ENCODE measurements at regions not wholly inside any gene's neighbourhood (a gene's known extent, or its start where the extent isn't known, plus 50 kb on each side); places are given as distances from the start of the nearest gene placed in this dataset.
"Not testable (repeated sequence)": the region's sequence is repeated elsewhere in the genome, so short reads cannot be mapped to it uniquely, and the experiment has no call there.

DNA sequence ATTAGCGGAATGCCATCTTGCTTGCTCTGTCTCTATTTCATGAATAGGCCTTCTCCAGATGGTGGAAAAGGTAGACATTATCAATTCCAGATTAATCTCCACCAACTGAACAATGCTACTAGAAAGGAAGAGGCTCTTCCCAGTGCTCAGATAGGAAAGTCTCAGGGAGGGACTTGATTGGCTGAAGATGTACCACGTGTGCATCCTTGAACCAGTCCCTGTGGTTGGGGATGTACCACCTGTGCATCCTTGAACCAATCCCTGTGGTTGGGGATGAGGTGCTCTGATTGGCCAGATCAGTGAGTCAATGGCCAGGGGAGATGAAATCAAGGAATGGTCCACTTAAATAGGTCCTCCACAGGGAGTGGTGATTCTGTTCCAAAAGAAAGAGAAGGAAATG lies 246.2 kb downstream of the NPIPA7 start:
- DNase-seq, result not testable (repeated sequence)

DNA sequence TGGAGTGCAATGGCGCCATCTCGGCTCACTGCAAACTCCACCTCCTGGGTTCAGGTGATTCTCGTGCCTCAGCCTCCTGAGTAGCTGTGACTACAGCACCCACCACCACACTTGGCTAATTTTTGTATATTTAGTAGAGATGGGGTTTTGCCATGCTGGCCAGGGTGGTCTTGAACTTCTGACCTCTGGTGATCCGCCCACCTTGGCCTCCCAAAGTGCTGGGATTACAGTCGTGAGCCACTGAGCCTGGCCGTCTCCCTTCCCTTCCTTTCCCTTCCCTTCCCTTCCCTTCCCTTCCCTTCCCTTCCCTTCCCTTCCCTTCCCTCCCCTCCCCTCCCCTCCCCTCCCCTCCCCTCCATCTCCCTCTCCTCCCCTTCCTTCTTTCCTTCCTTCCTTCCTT lies 248.9 kb downstream of the NPIPA7 start:
- not testable (repeated sequence) for DNase-seq

DNA sequence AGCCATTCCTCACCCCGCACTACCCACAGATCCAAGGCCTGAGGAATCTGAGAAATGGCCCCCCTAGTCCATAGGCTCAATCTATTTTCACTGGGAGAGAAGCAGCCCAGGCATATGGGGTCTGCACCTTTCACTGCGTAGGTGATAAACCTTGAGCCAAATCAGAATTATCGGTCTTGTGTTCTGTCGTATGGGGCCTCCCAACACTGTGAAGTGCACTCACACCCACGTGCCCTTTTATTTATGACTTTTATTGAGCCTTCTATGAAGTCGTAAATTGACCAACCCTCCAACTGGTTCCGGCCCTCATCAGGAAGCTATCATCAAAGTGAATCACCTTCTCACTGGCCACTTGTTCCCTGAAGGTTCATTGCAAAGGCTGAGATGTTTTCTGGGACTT lies 259.3 kb downstream of the NPIPA7 start:
- not testable (repeated sequence) for DNase-seq

DNA sequence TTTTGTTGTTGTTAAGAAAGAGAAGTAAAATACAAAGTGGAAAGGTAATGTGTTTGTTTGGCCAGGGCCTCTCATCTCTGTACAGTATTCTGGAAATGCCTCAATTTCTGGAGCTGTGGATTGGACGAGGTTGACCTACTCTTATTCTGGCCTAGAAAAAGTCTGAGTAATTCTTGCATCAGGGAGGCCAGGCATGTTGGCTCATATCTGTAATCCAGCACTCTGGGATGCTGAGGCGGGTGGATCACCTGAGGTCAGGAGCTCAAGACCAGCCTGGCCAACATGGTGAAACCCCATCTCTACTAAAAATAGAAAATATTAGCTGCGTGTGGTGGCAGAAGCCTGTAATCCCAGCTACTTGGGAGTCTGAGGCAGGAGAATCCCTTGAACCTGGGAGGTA lies 259.8 kb downstream of the NPIPA7 start:
- DNase-seq, result not testable (repeated sequence)

DNA sequence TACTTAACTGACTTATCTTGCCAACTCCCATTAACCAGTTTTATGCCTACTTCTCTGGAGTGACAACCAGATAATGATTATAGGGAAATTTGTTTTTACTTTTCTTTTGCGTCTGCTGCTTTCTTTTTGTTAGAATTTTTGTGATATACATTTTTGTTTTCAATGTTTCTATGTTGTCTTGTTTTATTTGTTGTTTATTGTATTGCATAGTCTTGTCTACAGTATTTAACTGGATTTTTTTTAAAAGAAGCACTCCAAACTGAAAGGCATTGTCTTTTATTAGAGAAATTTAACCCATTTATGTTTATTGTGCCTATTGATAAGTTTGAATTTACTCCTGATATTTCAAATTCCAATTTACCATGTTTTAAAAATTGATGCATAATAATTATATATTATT lies 264.9 kb downstream of the NPIPA7 start:
- not testable (repeated sequence) for DNase-seq

DNA sequence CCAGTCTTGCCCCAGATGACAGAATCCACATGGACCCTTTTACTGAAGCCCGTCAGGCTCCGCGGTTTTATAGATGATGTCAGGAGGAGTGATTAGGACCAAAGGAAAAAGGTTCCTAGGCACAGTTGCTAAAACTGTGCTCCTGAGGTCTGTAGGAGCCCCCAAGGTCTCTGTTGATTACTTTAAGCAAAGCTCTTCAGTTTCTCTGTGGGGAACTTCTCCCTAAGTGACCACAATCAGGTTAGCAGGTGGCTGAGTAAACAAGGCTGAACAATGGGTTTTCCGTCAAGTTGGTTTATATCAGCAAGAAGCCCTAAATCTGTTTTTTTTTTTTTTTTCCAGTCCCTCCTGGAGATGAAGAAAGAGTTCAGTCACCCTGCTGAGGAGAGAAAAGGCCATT lies 269.1 kb downstream of the NPIPA7 start:
- not testable (repeated sequence) for DNase-seq

DNA sequence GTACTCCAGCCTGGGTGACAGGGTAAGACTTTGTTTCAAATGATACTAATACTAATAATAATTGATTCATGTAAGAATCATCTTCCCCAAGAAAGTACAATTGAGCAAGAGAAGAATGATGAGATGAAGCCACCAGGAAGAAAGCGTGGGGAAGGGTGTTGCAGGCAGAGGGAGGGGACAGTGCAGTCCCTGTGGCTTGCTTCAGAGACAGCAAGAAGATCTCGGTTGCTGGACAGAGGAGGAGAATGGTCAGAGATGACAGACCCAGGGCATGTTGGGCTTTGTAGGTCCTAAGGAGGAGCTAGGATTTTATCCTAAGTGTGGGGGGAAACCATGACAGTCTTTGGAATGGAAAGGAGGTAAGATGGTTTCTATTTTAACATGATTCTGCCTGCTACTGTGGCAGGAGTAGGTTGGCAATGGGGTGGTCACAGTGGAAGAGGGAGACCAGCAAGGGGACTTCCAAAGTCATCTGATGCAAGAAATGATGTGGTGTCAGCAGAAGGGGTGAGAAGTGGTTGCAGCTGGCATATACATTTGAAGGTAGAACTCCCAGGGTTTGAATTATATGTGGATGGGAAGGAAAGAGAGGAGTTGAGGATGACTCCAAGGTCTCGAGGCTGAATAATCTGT lies 293.4 kb downstream of the NPIPA7 start:
- not testable (repeated sequence) for DNase-seq

DNA sequence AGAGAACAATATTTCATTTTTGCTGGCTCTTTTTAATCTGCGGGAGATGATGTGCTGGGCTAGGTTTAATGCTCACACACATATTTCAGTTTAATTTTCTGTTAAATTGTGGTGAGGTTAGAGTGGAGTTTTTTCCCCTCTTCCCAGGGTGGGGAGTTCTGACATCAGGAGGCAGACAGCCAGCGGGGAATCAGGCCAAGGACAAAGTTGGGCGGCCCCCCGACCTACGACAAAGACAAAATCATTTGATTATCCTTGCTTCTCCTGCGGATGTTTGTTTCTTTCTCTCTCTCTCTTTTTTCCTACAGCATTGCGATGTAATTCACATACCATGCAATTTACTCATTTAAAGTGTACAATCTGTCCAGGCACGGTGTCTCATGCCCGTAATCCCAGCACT lies 295.9 kb downstream of the NPIPA7 start:
- not testable (repeated sequence) for DNase-seq

DNA sequence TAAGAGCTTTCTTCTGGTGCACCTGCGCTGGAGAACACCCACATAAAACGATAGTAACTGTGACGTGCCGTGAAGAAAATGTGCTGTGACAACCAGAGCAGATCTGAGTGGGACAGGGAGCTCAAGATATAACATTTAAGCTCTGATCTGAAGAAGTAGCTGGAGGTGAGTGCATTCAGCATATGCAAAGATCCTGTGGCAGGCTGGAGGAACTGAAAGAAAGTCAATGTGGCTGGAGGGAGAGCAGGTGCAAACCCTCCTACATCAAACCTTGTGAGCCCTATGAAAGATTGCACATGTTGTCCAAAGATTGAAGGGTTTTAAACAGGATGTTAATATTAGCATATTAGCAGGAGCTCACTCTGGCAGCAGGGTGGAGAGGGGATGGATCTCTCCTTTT lies 342.9 kb downstream of the NPIPA7 start:
- not testable (repeated sequence) for DNase-seq

DNA sequence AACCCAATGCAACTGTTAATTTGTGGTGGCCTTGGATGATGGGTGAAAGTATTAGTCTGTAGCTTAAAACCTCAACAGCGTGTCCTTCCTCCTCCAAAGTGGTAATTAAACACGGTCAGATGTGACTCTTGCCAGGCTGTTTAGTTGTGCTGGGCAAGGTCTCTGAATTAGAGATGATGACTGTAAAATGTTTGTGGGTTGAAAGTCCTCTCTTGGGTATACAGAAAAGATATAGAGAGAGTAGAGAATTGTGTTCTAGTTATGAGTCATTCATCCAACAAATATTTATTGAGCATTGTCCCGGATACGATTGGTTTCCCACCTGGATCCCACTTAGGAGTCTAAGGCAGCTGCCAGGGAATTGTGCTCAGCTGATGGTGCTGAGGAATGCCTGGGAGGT lies 343.7 kb downstream of the NPIPA7 start:
- not testable (repeated sequence) for DNase-seq

DNA sequence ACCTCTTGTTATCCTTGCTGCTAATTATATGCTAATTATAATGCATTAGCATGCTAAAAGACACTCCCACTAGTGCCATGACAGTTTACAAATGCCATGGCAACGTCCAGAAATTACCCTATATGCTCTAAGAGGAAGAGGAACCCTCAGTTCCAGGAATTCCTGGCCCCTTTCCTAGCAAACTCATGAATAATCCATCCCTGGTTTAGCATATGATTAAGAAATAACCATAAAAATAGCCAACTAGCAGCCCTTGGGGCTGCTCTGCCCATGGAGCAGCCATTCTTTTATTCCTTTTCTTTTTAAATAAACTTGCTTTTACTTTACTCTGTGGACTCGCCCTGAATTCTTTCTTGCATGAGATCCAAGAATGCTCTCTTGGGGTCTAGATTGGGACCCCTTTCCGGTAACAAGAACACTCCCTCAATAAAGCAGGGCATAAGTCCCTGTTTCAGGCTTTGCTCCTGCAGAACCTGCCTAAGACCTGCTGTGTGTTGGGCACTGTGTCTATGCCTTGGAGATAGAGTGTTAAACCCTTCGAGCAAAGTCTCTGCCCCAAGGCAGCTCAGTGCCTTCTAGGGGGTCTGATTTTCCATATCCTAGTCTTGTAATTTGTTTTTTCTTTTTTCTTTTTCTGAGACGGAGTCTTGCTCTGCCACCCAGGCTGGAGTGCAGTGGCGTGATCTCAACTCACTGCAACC lies 345.0 kb downstream of the NPIPA7 start:
- DNase-seq, result not testable (repeated sequence)

DNA sequence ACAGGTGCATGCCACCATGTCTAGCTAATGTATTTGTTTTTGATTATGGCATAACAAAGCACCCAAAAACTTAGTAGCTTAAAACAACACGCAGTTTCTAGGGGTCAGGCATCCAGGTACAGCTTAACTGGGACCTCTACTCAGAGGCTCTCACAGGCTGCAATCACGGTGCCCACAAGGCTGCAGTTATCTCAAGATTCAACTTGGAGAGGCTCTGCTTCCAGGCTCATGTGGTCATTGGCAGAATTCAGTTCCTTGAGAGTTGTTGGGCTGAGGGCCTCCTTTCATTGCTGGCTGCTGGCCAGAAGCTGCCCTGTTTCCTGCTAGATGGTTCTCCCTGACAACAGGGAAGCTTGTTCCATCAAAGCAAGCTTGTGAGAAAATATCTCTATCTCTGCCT lies 348.1 kb downstream of the NPIPA7 start:
- DNase-seq, result not testable (repeated sequence)

DNA sequence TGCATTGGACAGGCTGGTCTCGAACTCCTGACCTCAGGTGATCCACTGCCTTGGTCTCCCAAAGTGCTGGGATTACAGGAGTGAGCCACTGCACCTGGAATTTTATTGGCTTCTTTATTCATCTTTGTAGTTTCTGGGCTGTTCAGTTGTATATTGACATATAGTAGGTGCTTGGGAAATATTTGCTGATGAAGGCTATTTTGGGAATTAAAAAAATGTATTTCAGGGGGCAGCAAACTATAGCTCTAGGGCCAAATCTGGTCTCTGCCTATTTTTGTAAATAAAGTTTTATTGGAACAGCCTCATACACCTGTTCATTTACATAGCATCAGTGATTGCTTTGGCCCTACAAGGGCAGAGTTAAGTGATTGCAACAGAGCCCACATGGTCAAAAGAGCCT lies 363.6 kb downstream of the NPIPA7 start:
- DNase-seq, result not testable (repeated sequence)

DNA sequence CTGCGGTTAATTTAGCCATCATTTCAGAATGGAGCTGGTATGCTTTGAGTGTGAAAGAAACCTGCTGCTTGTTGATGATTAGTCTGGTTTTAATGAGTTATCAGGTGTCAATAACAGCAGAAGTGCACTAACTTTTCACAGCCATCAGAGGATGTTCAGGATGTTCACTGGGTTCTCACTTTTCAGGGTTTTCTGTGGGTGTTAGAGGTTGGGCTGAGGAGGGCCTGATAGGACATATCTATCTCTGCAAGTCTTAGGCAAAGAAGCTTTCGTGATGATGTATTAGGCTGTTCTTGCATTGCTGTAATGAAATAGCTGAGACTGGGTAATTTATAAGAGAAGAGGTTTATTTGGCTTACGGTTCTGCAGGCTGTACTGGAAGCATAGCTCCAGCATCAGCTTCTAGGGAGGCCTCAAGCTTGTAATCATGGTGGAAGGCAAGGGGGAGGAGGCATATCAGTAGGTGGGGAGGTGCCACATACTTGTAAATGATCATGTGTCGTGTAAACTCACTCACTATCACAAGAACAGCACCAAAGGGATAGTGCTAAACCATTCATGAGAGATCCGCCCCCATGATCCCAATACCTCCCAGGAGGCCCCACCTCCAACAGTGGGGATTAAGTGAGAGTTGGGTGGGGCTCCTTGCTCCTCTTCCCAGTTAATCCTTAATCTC lies 376.2 kb downstream of the NPIPA7 start:
- DNase-seq, result not testable (repeated sequence)

DNA sequence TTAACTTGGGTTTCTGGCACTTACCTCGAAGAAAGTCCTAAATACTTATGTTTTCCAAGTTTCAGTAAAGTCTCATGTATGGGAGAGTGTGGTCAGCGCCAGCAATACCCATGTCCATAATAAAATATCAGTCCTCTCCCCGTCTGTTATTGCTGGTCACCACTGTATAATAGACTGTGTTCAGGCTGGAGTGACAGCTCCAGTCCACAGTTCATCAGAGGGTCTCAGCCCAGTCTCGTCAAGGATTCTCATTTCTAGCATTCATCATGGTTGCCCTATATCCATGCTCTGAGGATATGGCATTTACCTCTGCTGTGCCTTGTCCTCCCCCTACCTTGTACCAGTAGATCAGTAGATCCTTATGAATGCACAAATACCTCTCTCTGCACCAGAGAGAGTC lies 384.5 kb downstream of the NPIPA7 start:
- DNase-seq, result no peak

DNA sequence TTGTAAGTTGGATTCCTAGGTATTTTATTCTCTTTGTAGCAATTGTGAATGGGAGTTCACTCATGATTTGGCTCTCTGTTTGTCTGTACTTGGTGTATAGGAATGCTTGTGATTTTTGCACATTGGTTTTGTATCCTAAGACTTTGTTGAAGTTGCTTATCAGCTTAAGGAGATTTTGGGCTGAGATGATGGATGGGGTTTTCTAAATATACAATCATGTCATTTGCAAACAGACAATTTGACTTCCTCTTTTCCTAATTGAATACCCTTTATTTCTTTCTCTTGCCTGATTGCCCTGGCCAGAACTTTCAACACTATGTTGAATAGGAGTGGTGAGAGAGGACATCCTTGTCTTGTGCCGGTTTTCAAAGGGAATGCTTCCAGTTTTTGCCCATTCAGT lies 391.8 kb downstream of the NPIPA7 start:
- DNase-seq, result not testable (repeated sequence)

DNA sequence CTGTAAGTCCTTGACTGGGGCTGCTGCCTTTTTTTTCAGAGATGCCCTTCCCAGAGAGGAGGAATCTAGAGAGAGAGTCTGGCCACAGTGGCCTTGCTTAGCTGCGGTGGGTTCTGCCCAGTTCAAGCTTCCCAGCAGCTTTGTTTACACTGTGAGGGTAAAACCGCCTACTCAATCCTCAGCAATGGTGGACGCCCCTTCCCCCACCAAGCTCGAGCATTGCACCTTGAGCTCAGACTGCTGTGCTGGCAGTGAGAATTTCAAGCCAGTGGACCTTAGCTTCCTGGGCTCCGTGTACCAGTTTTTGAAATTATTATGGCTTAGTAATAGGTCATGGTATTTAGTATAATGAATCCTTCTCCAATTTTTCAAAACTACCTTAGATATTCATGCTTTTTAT lies 395.4 kb downstream of the NPIPA7 start:
- DNase-seq, result no peak

DNA sequence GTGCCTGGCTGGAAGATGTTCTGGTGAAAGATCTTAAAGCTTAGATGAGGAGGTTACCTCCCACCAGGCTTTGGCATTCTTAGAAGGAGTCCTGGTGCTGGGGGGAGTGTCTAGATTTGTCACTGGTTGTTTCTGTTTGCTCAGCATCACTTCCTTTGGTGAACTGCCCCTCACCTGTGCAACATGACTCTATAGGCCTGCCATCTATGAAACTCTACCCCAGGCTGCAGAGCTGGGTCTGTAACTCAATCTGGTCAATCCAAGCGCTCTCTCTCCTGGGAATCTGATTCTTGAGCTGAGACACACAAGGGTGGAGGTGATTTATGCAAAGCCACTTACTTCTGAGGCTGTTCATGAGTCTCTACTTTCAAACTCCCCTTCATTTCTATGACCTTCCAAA lies 399.4 kb downstream of the NPIPA7 start:
- no peak for DNase-seq

DNA sequence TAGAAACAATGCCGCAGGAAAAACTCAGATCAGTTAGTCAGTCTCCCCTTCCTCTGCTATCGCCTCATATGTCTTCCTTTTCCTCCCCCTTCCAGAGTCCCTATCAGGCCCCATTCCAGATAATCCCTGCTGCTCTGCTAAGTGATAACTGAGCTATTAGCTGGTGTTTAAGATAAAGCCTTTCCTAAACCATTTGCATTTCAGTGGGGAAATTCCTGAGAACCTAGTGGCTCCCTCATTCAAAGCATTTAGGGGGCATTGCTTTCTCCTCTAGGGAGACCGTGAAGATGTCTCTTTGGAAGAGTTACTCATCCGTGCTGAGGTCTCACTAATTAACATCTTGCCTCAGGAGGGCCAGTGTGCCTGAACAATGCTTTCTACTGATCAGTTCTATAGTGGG lies 401.6 kb downstream of the NPIPA7 start:
- no peak for DNase-seq

DNA sequence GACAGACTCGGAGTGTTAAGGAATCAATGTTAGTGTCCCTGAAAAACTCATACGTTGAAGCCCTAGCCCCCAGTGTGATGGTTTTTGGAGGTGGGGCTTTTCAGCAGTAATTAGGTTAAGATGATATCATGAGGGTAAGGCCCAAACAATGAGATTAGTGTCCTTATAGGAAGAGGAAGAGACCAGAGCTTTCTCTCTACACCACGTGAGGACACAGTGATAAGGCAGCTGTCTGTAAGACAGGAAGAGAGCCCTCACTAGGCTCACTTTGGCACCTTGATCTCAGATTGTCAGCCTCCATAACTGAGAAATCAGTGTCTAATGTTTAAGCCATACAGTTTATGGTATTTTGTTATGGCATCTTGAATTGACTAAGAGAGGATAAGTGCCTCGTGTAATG lies 403.2 kb downstream of the NPIPA7 start:
- no peak for DNase-seq

DNA sequence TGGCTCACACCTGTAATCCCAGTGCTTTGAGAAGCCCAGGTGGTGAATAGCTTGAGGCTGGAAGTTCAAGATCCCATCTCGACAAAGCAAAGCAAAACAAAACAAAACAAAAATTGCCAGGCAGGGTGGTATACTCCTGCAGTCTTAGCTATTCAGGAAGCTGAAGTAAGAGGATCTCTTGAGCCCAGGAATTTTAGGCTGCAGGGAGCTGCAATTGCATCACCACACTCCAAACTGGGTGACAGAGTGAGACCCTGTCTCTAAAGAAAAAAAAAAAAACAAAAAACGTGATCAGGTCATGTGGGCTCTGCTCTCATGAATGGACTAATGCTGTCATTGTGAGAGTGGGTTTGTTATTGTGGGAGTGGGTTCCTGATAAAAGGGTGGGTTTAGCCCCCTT lies 409.1 kb downstream of the NPIPA7 start:
- no peak for DNase-seq

DNA sequence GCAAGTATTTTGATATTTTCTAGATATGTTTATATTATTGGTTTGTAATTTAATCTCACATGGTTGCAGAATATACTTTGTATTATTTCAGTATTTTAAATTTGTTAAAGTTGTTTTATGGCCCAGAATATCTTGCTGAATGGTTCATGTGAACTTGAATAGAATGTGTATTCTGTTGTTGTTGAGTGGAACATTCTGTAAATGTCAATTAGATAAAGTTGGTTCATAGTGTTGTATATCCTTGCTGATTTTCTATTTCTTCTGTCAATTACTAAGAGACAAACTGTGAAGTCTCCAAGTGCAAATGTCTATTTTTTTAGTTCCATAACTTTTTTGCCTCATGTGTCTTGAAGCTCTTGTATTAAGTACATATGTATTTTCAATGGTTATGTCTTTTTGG lies 411.7 kb downstream of the NPIPA7 start:
- no peak for DNase-seq

DNA sequence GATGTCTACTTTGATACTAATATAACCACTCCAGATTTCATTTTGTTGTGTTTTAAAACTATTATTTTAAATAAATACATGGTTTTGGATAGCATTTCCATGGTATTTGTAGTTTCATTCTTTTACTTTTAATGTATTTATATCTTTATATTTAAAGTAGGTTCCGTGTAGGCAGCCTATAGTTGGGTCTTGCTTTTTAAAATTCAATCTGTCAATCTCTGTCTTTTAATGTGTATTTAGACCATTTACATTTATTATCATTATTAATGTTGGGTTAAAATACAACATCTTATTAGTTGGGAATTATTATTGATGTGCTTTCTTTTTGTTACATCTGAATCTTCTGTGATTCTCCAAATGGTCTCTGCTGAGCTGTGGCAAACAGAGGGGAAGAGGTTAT lies 412.1 kb downstream of the NPIPA7 start:
- no peak for DNase-seq

DNA sequence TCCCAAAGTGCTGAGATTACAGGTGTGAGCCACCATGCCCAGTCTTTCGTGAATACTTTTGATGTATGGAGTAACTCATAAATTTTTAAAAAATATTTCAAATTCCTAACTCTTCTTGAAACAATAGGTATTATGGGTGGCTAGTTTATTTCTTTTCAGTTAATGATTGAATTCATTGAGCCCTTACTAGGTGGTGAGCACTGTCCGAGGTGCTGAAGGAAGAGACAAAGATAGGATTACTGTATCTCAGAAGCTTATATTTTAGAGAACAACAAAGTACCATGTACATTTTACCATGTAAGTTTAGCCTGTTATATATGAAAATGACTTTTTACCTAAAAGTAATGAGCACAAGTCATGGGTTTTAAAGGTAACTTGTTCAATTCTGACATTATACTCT lies 418.3 kb downstream of the NPIPA7 start:
- DNase-seq, result no peak
